T-helper 2 cell treated with Interferon-gamma antibody and Interleukin-4, amounts not matched to agents 100 ng/mL and 5 ng/mL, for 36 hours (primary cell): ENCODE measurements at regions not wholly inside any gene's neighbourhood (a gene's known extent, or its start where the extent isn't known, plus 50 kb on each side); places are given as distances from the start of the nearest gene placed in this dataset.

ENCODE experiments used
- intact Hi-C: fragments of 100-400 bp; cut with micrococcal nuclease; formaldehyde crosslinking; loops from one replicate; pipeline ENCODE4 v1.15.1; 2023

DNA sequence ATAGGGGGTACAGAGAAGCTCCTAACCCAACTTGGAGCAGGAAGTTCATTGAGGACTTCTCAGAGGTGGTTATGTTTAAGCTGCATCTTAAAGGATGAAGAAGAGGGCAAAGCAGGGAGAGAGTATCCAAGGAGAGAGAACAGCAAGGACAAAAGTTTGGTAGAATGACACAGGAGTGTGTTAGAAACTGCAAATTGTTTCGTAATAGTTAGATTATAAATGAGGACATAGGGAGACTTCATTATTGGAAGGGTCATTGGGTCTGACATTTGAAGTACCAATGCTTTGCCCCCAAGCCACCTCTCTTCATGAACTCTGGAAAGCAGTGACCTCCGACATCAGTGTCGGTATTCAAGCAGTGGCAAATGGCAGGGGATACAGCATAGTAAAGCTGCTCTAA lies 209.6 kb upstream of the JUN start:
- intact Hi-C loops = no loop called here

DNA sequence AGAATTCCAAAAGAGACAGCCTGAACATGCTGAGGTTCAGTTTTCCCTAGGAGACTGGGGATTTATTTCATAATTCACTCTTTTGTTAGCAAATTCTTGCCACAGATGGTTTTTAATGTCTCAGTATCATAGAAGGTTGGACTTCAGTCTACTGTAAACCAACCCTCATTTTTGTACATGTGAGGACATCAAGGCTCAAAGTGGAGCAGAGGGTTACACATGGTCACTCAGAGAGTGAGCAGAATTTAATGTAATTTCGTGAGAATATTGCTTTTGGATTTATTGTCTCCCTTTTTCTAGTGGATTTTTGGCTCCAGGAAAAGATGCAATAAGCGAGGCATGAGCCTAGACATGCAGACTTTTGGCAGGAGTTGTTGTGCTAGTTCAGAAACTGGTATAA lies 210.8 kb upstream of the JUN start:
- intact Hi-C loops = no loop called here

DNA sequence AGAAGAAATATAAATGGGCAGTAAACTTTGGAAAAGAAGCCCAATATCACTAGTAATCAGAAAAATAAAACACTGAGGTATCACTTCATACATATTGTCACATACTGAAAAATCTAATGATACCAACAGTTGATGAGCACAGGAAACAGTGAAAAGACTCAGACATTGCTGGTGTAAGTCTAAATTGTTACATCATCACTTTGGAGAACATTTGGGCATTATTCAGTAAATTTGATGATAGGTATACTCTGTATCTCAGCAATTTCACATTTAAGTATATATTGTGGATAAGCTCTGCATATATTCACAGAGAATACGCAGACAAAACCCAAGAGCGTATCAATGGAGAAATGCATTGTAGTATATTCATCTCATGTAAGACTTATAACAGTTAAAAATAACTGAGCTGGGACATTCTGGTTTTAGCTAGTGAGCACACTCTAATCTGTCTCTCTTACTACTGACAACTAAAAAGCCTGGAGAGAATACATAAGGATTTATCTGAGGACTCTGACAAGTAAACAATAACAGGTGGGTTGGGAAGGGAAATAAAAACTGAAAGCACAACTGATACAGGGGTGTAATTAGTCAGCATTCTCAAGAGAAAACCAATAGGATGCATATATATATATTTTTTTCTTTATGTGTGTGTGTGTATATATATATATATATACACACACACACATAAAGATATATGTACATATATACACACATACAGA lies 212.7 kb upstream of the JUN start:
- intact Hi-C loops = no loop called here

DNA sequence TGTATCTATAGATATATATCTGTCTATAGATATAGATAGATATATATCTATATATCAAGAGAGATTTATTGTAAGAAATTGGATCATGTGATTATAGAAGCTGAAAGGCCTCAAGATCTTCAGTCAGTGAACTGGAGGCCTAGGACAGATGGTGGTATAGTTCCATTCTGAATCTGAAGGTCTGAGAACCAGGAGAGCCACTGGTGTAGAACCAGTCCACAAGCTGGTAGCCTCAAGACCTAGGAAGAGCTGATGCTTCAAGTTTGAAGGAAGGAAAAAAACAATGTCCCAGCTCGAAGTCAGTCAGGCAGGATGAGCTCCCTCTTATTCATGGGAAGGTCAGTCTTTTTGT lies 213.2 kb upstream of the JUN start:
- intact Hi-C loops = no loop called here

DNA sequence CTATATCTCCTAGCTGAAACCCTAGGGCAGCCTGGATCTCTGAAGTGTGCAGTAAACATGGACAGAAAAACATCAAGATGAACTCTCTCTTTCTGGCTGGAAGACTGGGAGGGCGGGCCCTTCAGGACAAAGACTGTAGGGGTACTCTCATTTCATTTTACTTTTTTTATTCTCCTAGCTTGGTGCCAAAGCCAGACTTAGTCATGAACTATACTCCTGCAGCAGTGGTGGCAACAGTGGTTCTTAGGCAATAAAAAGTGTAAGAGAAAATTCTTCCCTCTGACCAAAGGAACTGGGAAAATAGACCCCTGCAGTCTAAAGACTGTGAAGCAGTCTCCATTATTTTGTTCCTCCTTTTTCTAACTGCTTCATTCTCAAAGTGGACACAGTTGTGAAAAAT lies 213.8 kb upstream of the JUN start:
- intact Hi-C loops = no loop called here

DNA sequence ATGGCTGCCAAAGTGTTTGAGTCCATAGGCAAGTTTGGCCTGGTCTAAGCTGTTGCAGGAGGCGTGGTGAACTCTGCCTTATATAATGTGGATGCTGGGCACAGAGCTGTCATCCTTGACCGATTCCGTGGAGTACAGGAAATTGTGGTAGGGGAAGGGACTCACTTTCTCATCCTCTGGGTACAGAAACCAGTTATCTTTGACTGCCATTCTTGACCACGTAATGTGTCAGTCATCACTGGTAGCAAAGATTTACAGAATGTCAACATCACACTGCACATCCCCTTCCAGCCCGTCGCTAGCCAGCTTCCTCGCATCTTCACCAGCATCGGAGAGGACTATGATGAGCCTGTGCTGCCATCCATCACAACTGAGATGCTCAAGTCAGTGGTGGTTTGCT lies 215.8 kb upstream of the JUN start:
- intact Hi-C loops = no loop called here

DNA sequence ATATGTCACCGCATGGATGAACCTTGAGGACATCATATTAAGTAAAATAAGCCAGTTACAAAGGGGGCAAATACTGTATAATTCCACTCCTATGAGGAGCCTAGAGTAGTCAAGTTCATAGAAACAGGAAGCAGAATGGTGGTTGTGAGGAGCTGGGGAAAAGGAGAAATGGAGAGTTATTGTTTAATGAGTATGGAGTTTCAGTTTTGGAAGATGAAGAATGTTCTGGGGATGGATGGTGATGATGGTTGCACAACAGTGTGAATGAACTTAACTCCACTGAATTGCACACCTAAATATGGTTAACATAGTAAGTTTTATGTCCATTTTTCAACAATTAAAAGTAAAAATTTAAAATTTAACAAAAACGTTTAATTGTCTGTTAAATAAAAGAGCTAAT lies 220.9 kb upstream of the JUN start:
- intact Hi-C loops = no loop called here

DNA sequence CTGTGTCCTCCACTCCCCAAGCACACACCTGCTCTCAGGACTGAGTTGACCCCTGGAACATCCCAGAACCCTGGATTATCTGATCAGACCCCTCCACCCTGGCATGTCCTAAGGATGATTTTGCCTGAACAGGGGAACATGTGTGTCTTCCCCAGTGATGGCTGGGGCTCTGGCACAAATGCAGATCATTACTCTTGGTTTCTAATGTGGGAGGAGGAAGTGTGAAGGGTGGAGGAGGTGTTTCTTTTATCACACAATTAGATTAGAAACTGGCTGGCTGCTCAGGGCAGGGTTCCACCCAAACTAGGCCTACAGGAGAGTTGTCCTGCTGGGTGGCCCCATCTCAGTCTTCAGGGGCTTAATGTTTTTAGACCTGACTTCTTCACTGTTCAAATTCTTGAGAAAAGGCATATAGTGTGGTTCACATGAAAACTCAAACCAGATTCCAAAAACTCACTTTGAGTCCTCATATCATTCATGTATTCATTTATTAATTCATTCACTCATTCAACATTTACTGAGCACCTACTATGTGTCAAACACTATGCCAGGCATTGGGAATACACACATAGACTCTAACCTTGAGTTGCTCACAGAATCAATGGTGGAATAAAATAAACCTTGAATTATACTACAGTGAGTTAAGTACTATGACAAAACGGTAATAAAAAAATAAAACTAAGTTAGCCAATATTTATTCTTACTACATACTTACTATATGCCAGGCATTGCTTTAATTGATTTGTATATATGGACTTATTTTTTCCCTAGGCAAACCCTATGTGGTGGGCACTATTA lies 221.8 kb upstream of the JUN start:
- intact Hi-C loops = no loop called here

DNA sequence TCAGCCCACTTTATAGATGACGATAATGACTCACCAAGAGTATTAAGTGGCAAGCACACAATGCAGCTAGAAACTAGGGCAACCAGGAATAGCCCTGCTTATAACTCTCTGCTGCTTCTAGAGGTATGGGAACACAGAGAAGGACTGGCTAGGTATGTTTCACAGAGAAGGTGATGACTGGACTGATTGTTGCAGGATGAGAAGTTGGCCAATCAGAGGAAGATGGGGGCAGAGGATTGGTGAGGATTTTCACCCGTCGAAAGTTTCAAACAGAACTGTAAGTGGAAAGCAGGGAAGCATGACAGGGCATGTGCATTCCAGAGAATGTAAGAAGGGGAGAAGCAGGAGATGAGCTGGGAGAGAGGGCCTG lies 222.4 kb upstream of the JUN start:
- intact Hi-C loops = no loop called here

DNA sequence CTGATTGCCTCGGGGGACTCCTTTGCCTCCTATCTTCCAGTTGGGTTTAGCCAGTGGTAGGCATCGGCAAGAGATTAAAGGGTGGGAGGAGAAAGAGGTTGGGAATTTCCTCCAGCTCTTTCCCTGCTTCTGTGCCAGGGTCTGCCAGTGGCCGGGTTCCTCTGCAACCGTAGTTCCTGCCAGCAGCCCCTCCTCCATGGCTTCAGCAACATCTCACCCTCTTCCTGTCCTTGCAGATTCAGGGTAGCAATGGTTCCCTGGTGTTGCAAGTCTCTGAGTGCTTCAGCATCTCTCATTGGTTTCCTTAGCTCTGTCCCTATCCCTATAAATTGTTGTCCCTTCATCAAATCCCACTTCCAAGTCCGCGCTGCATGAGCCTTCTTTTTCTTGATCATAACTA lies 223.1 kb upstream of the JUN start:
- intact Hi-C loops = no loop called here

DNA sequence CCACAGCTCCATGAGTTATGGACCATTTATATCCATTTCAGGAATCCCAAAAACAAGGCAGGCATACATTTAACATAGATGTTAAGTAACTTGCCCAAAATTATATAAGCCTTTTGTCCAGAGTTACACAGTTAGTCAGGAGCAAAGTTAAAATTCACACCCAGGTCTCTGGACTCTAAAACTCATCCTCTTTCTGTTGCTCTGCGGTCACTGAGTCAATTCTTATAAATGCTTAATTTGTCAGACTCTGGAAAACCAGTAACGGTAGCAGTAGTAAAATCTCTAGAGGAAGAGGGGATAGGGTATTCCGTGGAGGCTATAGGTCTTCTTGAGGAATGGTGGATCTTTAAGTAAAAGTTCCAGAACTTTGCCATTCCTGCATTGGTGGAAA lies 223.6 kb upstream of the JUN start:
- intact Hi-C loops = no loop called here

DNA sequence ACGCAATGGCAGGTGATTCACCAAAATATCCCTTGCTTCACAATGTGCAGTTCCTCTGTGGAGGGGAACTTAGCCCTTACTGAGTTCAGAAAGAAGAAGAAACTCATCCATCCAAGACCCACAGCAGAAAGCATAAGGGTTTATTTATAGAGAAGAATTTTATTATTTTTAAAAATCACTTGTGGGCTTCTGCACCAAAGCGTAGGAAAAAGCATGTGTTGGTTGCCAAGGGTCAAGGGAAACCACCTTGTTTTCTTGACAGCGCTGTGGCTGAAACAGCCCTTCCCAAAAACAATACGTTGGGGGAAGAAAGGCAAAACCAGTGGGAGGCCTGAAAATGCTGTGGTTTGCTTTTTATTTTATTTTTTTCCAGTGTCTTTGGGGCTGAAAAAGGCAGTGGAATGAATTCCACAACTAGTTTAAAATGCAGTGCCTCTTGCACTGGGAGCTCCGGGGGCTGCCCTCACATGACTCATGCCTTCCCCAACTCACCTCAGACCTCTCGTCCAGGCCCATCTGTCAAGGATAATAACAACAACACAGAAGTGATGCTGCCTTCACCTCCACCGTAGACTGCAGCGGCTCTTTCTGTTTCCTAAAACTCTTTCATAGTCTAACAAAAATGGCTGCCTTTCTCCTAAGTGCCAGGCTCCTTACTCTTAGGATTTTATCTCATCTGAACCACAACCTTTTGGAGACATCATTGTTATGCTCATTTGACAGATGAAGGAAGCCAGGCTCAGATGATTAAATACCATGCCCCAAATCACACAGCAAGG lies 224.2 kb upstream of the JUN start:
- intact Hi-C loops = no loop called here

DNA sequence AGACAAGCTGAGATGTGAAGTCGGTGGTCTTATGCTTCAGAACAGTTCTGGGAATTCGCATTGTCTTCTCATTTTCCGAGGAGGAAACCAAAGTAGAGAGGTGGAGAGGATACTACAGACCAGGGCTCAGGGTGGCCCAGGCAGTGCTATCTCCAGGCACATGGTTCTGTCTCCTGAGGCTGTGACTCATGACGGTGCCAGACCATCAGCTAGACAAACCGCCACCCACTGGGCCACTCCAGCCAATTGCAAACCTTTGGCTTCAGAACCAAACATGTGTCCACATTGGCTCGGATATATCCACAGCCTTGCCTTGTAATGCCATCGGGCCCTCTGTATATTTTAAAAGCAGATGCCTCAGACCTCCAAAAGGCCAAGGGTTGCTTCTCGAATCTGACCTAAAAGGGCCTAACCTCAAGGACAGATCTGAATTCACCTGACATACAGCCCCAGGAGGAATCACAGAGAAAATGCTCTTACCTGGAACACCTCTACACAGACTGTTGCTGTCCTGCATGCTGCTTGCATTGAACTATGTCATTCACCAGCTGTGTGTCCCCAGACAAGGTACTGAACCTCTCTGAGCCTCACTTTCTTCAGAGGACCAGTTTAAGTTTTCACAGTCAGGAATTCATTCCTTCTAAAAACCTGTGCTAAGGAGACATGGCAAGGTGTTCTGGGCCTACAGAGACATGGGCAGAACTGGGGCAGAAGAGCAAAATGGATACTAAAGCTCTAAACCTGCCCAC lies 224.9 kb upstream of the JUN start:
- intact Hi-C loops = no loop called here

DNA sequence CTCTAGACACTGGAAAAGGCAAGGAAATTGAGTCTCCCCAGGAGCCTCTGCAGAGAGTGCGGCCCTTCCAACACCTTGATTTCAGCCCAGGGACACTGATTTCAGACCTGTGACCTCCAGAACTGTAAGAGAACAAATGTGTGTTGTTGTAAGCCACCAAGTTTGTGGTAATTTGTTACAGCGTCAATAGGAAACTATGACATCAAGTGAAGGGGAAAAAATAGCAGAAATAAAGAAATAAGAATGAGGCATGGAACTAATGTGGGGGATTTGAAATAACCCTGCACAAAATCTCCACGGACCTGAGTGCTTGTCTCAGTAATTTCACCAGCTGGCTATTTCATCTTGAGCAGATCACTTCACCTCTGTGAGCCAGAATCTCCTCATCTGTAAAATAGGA lies 227.8 kb upstream of the JUN start:
- intact Hi-C loops = no loop called here

DNA sequence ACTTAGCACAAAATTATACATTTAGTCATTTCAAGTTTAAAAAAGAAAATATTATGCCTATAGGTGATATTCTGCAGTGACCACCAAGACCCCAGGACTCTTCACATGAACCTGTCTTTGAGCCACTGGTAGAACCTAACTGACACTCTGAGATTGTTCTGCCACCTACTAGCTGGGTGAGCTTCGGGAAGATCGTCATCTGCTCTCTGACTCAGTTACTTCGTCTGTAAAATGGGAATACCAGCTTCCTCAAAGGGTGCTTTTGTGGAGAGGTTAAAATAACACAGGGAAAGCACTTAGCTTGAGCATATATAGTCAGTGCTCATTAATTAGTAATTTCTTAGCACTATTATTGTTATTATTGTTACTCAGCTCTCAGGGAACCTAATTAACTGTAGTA lies 228.5 kb upstream of the JUN start:
- intact Hi-C loops = no loop called here

DNA sequence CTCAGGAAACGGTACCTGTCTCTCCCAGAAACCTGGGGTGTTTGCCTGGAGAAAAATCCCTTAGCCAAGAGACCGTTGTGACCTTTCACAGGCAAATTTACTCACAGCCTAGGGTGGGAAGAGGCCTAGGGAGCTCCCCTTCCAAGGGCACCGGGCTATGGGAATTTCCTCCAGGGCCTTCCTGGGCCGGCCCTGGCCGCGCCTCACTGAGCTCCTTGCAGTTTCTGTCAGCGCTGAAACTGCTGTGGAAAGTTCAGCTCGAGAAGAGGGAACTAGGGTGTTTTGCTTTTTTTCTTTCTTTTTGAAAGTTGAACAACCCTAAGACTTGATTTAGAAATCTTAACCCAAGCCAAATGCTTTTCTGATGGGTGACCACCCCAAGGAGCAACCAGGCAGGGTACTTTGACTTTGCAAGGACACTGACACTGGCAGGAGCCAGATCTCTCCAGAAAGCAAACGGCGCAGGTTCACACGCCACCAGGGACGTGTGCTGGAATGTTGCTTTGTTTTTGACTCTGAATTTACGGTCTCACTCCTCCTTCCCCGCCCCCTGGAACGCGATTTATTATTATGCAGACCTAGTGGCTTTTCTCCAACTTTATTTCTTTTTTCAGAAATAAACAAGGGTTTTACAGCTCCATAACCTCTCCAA lies 229.6 kb upstream of the JUN start:
- intact Hi-C loops = no loop called here

DNA sequence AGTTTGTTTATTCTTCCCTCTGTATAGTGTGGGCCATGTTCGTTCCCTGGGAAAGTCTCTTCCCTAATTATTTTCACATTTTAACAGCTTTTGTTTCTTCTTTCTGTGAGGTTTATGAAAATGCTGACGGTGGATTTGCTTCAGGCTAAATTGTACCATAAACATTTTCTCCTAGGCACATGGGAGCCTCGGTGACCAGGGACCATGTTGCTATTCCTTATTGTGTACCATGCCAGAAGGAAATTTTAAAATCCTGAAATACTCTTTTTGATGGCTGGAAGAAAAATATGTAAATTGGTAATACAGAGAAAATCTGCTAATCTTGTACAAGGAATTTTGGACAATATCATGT lies 230.1 kb upstream of the JUN start:
- intact Hi-C loops = no loop called here

DNA sequence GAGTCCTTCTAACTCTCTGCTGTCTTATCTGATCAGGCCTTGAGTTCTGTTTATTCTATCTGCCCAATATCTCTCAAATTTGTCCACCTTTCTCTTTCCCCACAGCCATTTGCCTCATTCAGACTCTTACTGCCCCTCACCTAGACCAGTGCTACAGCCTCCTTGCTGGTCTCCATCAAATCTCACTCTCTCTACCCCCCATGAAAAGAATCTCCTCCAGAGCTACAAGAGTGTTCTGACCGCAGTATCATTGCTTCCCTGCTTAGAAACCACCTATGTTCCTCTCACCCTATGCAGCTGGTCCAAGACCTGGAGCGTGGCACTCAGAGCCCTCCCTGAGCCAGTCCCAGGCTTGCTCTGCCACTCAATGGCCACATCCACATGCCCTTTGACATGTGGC lies 231.0 kb upstream of the JUN start:
- intact Hi-C loops = no loop called here

DNA sequence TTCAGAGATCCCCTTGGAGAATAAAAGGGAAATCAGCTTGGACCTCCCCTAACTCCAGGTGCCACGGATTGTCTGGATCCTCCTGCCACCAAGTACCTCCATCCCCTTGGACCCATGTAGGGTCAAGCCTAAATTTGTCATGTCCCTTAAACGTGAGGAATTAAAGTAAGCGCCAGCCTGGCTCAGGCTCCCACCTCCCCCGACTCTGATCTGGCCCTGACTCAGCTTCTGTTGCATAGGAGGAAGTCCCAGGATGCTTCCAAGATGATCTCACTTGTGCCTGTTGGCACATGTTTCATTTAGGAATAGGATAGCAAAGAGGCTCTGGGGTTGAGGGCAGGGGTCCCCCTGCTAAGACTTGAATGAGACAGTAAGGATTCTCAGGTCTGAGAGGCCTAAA lies 231.9 kb upstream of the JUN start:
- intact Hi-C loops = no loop called here

DNA sequence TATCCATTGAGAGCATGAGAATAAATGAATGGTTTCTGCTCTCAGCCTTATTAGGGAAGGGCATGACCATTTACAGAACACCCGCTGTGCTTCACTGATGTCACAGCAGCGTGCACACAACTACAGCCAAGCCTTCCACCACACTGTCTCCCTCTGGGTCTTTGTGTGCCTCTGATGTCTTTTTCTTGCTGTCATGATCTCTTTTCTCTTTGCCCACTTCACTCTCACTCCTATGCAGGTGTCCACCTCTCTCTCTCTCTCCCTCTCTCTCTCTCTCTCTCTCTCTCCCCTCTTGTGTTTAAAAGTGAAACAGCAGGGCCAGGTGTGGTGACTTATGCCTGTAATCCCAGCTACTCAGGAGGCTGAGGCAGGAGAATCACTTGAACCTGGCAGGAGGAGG lies 232.5 kb upstream of the JUN start:
- intact Hi-C loops = no loop called here

DNA sequence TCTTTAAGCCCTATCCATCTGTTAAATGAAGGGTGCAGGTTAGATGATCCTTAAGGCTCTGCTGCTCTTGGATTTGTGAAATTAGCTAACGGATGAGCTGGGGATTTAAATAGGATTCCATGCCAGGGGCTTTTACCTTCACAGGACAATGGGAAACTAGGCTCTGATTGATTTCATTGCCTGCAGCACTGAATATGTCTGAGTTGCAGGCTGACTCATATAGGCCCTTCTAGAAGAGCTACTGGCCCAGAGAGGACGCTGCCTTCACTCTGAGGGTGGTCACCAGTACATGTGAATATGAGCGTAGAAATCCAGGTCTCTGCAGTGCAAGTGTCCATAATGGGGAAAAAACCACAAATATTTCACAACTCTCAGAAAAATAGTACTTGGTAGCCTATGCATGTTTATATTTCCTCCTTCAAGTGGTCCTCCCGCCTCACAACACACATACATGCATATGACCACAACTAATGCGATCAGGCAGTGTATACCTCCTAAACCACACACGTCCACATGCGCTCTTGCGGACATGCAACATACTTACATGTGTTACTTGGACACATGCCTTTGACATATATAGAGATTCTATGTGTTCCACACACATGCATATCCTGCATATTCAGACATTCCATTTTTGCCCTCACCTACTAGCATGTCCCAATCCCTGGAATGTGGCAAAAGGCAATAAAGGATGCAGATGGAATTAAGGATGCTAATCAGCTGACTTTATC lies 233.8 kb upstream of the JUN start:
- intact Hi-C loops = no loop called here
